Forelimb muscle (tissue), 1 donor: ENCODE measurements at regions not wholly inside any gene's neighbourhood (a gene's known extent, or its start where the extent isn't known, plus 50 kb on each side); places are given as distances from the start of the nearest gene placed in this dataset.
"Not testable (repeated sequence)": the region's sequence is repeated elsewhere in the genome, so short reads cannot be mapped to it uniquely, and the experiment has no call there.

Source experiments
- DNase-seq: peaks from one replicate; pipeline ENCODE4 v3.0.0-alpha.2; 2013; ENCODE audit warnings: low read depth

DNA sequence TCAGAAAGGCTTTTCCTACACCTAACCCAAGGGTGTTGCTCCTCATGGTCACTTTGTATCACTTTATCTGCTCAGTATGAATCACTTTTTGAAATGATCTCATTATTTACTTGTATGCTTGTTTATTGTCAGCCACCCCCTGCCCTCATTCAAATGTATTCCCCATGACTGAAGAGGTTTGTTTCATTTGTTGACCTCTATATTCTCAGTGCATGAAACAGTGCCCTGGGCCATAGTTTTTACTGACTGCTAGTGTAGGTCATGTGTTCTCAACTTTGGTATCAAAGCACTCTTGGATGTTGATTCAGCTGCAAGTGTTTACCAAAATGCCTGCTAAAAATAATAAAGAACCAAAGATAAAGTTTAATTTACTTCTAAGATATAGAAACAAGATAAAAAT lies 381.7 kb upstream of the ARPP21 start:
- no peak for DNase-seq

DNA sequence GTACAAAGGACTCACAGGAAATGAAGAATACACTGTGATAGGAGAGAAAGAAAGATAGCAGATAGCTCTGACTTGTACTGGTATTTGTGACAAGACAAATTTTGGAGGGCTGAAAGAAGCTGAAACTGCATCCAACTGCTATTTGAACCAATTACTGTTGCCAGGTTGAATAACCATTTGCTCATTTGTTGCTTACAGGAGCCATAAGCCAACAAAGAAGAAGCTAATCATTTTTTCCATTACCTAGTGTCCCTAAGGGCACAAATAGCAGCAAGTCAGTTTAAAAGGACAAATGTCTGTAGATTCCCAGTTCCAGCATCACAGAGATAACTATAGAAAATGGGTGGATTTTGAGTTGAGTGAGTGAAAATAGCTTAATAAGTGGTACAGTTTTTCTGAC lies 376.9 kb upstream of the ARPP21 start:
- peak; percentile 57 for DNase-seq

DNA sequence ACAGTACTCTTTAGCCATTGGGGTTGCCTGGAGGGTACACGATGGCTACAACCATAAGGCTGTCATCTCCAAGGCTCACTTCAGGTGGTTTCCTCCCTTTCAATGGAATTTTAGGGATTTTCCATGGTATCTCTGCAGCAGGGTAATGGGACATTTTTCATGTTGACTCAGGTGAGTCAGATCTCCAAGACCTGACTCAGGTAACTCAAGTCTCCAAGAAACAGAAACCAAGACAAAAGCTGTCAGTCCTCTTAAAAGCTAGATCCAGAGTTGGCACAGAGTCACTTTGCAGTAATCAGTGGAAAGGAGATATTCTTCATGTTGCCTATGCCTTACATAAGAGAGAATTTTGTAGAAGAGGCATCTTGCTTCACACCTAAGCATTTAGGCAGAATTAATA lies 375.8 kb upstream of the ARPP21 start:
- no peak for DNase-seq

DNA sequence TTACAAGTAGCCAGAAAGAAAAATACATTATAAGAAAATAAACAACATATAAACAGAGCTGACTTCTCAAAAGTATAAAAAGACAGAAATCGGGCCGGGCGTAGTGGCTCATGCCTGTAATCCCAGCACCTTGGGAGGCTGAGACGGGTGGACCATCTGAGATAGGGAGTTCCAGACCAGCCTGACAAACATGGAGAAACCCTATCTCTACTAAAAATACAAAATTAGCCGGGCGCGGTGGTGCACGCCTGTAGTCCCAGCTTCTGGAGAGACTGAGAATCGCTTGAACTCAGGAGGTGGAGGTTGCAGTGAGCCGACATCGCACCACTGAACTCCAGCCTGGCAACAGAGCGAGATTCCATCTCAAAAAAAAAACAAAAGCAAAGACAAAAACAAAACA lies 373.3 kb upstream of the ARPP21 start:
- DNase-seq: not testable (repeated sequence)

DNA sequence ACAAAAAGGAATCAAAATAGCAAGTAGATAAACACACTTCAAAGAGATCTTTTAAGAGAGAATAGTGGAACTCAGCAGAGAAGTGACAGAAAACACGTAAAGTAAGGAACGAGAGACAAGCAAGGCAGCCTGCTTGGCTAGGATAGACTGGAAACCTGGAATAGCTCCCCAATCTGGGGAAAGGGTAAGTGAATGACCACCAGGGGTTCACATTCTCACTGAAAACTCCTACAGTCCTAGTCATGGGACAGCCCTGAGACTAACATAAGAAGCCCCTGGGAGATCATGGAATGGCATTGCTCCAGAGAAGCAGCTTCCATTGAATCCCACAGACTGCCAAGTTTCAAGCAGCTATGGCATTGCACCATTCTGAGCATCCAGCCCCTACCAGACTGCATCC lies 363.6 kb upstream of the ARPP21 start:
- no peak for DNase-seq

DNA sequence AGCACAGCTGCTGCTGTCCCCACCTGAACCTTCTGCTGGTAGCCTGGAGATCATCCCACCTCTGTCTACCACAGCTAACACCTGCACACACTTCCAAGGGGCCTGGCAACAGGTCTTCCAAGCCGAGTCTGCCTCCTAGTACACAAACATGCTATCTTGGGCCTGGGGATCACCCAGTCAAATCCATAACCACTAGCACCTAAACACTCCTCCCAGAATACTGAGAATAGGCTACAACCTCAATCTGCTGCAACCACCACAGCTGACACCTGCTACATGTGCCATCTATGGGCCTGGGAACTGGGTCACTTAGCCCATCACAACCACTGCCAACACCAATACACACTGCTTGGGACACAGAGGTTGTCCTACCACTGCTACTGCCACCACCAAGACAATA lies 362.8 kb upstream of the ARPP21 start:
- DNase-seq: no peak

DNA sequence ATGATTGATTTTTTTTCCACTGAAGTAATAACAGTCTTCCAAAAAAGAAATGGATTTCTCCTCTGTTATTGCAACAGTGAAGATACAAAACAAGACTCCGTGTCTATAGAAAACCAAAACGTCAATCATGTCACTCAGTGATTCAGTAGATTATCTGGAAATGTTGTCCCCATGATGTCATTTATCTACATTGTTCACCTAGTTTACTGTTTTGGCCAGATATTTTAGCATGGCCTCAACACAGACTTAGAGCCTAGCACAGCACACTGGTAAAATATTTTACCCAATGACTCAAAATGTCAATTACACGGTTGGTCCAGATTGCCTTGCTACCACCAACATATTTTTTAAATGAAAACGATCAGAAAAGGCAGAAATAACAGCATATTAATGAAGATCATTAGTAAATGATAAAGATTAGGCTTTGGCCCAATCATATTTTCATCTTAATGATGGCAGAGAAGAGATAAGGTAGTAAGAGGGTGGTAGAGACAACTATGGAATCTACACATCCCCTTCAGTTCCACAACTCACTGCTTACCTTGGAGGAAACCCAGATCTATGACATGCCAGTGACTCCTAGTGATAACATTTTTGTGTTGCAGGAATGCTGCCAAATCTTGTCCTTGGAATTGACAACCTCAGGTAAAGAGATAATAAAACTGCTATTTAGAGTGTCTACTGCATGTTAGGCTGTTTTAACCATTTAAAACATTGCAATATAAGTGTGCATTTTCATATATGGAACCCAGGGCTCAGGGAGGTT lies 347.7 kb upstream of the ARPP21 start:
- DNase-seq: no peak

DNA sequence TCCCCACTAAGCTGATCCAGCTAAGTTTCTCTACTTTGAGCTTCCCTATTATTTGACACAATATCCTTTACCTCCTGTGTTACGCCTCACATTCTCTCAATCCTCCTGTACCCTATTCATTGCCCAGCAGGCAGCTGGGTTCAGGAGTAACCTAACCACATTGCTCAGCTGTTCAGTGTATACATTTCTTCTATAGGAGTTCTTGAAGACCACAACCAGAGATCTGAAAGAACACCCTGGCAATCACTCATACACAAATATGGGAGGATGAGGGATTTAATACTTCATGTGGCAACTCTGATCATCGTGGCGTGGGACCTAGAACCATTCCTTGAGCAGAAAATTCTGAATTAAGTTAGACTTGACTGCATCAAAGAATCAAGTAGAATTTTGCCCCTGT lies 346.8 kb upstream of the ARPP21 start:
- DNase-seq: no peak

DNA sequence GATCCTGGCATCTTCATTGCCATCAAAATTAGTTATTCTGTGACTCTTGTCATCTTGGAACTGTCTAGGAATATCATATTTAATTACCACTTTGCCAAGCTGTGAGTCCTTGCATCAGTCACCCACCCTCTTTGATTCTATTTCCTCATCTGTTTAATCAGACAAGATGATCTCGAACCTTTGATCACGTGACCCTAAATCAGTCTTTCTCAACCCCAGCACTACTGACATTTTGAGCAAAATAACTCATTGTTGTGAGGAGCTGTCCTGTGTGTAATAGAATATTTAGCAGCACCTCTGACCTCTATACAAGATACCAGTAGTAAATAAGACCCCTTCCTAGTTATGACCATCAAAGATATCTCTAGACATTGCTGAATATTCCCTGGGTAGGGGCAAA lies 343.4 kb upstream of the ARPP21 start:
- DNase-seq: no peak

DNA sequence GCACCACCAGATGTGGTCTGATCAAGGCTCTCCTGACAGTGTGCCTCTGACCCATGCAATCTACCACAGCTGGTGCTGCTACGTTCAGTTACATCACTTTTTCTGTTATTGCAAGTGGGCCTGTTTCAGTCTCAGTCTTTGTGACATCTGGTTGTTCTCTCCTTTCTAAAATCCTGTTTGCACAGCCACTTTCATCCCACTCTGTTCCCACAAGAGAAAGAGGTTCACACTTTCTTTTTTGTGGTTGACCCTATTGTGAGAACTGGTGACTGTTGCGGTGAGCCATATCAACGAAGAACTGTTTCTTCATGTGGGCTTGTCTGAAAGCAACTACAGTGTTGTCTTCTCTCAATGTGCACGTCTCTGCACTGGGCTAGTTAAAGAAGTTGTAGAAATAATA lies 342.8 kb upstream of the ARPP21 start:
- no peak for DNase-seq

DNA sequence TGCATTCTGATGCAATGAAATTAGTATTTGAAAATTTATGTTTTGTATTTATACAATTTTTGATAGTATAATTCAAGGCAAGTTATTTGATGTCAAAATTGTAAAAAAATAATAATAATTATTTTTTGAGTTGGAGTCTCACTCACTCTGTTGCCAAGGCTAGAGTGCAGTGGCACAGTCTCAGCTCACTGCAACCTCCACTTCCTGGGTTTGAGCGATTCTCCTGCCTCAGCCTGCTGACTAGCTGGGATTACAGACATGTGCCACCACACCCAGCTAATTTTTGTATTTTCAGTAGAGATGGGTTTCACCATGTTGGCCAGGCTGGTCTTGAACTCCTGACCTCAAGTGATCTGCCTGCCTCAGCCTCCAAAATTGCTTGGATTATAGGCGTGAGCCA lies 342.4 kb upstream of the ARPP21 start:
- DNase-seq: not testable (repeated sequence)

DNA sequence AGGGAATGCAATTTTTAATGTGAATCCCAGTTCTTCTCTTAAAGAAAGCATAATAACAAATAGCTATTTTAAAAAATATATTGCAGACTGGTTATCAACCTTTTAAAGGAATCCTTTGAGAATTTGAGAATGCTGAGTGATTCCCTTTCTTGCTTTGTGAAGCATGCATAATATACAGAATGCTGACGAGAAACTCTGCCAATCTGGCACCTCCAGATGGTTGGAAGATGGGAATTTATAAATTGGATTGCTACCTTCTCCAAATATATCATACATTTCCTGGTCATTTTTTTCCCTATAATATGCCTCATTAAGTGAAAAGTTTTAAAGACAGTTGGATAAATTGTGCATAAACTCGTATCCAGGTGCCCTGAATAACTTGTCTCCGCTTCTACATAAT lies 333.9 kb upstream of the ARPP21 start:
- no peak for DNase-seq

DNA sequence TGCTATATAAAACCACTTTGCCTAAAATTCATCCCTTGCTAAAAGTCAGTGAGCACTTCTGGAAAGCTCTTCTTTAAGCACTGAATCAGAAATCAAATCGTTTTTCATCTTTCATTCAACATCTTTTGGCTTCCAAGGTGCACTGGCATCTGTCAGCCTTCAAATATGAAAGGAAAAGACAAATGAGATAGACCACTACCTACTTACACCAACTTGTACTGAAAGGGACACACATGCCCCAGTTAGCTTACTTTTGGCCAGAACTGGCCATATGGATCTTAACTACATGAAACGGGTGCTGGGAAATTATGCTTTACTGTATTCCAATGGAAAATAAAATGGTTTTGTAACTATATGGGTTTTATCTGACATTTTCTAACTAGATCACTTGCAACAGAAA lies 332.0 kb upstream of the ARPP21 start:
- no peak for DNase-seq

DNA sequence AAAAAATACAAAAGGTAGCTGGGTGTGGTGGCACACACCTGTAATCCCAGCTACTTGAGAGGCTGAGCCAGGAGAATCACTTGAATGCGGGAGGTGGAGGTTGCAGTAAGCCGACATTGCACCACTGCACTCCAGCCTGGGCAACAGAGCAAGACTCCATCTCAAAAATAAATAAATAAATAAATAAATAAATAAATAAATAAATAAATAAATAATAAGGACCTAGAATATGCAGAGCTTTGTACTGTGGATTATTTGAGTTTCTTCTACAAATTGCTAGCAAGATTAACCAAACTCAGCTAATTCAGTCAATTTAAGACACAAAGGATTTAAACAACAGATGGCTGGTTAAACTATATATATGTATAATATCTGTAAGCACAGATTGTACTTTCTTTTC lies 322.5 kb upstream of the ARPP21 start:
- not testable (repeated sequence) for DNase-seq

DNA sequence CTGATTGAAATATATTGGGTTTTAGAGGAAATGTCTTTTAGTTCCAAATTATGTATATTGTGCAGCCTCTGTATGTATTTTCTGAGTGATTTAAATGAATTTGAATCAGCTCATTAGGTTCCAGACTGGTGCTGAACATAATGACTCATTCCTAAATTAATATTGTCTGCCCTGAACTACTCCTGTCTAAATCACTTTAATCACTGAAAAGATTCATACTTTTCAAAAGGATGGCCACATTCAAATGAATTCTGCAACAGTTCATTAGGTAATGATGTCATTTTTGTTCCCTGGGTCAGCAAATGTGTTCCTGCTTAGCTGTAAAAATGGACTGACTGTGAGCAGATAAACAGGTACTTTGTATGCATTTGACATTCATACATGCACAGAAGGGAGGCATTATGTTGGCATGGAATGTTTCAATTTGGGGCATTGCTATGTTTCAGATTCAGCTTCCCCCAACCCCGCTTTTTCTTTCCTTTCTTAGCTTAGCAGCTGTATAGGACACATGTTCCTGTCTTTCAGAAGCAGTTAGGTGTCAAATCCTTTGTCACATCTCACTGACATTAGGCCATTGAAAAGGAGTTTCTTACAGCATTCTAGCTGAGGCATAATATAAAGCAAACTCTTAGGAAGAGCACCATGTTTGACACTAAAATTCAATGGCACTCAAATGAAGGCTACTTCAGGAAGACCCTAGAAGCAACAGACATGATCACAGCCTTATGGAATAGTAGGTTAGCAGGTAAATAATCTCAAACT lies 318.5 kb upstream of the ARPP21 start:
- no peak for DNase-seq

DNA sequence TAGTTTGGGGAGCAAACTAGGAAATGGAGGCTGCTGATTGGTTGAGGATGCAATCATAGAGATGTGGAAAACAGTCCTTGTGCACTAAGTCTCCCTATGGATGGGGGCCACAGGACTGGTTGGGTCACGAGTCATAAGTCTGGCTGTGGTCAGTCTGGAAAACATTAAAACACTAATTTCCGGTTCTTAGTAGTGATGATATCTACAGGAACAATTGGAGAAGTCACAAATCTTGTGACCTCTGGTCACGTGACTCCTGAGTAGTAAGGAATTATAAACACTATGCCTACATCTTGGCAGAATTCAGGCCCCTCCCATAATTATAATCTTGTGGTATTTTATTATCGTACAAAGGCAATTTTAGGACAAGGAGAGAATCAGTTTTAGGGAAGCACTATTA lies 317.3 kb upstream of the ARPP21 start:
- no peak for DNase-seq

DNA sequence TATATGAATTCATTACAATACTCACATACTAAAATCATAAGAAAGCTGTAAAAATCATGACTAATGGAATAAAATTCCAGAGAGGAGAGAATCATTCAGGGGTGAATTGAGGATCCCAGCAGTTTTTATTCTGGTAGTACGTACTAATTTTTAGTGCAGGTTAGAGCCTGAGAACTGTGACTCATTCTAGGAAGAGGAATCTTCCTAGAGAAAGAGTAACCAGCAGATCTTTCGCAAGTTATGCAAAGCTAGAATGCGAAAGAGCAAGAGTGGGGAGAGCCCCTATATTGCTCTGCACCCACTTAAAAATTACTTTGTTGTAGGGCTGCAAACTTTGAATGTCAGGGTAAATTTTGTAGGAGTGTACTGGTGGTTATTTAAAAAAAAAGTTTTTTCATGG lies 303.6 kb upstream of the ARPP21 start:
- no peak for DNase-seq

DNA sequence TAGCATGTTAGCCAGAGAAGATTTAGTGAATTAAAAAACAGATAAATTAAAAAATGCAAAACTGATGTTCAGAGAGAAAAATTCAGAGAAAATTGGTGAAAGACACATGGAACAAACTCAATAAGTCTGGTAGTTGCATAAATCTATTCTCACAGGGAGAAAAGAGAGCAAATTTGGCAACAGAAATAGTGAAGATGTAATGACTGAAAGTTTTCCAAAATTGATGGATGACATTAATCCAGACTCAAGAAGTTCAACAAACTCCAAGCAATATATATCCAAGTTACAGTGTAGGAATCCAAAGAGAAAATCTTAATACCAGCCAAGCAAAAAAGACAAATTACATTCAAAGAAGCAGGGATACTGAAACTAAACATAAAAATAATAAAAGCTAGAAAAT lies 302.7 kb upstream of the ARPP21 start:
- peak; percentile 40 for DNase-seq

DNA sequence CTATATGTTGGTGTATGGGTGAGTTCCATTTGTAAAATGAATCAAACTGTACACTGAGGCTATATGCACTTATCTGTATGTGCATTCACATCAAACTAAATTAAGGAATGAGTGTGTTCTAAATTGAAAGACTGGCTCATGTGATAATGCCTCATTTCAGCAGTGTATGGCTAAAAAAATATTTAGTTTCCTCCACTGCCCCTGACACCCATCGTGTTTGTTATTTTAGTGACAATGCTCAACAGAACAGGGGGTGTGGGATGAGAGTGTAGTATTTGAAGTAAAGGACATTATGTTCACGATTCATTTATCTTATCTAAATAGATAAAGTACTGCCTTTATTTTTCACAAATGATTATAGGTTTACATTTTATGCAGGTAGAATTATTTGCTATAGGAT lies 301.1 kb upstream of the ARPP21 start:
- DNase-seq: no peak

DNA sequence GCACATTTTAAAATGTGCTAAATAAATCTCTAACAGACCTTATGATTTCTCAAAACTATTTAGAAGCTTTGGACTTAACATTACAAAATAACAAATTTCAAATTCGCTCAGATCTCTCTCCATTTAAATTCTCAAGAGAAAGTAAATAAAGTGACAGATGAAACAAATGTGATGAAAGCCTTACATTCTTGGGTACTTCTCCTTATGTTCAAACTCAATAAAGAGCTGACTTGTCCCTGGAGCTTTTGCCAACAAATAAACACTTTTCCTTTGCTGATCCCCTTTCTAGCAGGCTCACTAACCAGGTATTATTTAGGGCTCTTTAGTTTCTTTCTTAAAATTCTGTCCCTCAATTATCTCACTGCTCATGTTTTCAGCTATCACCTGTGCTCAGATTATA lies 259.1 kb upstream of the ARPP21 start:
- DNase-seq: no peak

DNA sequence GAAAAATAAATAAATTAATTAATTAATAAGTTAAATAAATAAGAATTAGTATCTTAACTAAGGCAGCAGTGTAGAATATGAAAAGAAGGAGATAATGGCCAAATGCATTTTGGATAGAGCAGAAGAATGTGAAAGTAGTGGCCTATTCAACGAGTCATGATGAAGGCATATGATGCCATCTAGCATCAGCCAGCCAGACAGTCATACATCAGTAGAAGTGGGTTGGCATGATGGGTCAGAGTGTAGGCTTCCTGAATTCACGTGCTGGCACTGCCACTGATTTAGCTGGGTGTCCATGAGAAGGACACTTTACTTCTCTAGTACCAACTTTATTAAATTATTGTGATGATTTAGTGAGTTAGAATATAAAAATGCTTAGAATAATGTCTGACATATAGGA lies 256.1 kb upstream of the ARPP21 start:
- no peak for DNase-seq

DNA sequence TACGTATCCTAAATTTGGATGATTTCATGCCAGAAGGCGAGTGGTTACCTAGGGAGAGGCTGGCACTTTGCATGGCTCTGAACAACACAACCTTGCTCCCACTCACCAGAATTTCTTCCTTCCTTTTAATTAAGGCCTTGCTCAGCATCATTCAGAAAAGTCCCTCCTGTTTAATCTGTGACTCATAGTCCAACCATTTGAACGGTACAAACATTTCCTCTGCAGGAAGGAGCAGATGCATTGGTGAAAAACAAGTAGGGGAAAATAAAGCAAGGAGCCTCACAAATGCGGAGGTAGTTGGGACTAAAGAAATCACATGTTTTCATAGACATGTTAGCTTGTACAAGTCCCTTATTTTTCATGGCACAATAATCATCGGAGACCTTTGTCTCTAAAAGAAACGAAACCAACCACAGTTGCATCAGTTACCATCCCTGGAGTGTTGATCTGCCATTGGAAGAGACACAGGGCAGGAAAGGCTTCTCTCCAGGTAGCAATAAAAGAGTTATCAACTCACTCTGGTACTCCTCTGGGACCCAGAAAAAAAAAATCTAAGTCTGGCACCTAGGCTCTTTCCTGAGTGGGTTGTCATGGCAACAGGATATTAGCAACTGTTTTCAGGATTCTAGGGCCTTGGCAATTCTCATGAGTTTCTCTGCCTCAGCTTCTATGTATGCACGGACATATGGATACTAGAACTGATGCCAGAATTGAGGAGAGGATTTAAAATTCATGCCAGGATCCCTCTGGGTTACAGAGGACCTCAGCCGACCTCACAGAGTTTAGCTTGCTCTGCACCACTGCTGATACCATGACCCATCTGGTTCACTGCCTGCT lies 255.4 kb upstream of the ARPP21 start:
- DNase-seq: peak; percentile 13

DNA sequence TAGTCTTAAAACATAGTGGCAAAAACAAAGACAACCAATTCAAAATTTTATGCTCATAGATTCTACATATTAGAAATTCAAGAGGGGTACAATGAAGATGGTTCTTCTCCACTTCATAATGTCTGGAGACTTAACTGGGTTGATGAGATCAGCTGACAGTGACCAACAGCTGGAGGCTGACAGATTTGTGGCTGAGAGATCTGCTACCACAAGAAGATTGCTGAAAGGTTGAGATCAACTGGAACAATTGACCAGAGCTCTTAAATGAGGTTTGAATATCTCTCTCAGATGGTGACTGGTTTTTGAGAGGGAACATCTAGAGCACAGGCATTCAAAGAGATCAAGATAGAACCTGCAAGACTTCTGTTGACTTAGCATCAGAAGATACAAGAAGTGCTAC lies 254.1 kb upstream of the ARPP21 start:
- DNase-seq: no peak
